Thyroid gland (tissue), 4 donors: ENCODE measurements at regions not wholly inside any gene's neighbourhood (a gene's known extent, or its start where the extent isn't known, plus 50 kb on each side); places are given as distances from the start of the nearest gene placed in this dataset.

ENCODE experiments used
- CTCF ChIP-seq, 6 experiments: fragments of 200-600 bp in 3 of 6; fragments of 450-650 bp in 3 of 6; sonication (generic) in 3 of 6; IDR thresholded peaks; one replicate each; pipeline ENCODE4 v1.5.1; 2016 to 2019; ENCODE audit warnings: antibody characterized with exemption in 6 of 6, mild to moderate bottlenecking in 2 of 6, inconsistent platforms in 1 of 6, moderate library complexity in 1 of 6
- POLR2A ChIP-seq, 2 donors: fragments of 450-650 bp; IDR thresholded peaks; one replicate each; pipeline ENCODE4 v1.6.1; 2017; ENCODE audit warnings: antibody characterized with exemption in 2 of 2, mild to moderate bottlenecking in 2 of 2, moderate library complexity in 1 of 2

DNA sequence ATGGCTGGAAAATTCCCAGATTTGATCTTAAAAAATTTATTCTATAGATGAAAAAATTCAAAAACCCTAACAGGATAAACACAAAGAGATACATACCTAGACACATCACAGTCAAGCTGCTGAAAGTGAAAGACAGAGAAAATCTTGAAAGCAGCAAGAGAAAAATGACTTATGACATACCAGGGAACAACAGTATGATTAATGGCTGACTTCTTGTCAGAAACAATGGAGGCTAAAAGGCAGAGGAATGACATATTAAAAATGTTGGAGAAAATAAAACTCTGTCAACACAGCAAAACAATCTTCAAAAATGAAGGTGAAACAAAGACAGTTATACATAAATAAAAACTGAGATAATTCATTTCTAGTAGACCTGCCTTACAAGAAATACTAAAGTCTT lies 442.7 kb downstream of the IPMK start:
- TF ChIP-seq POLR2A (IDR thresholded peaks at IDR 0.05) (no peak), CTCF (IDR thresholded peaks at IDR 0.05) (no peak)
